WTC11 (cell line): ENCODE measurements at regions not wholly inside any gene's neighbourhood (a gene's known extent, or its start where the extent isn't known, plus 50 kb on each side); places are given as distances from the start of the nearest gene placed in this dataset.

ENCODE experiments used
- ATAC-seq: fragments of 200-7000 bp; cut with Tn5 transposase; 2 replicates; pipeline ENCODE4 v1.10.0; 2021; ENCODE audit warnings: mild to moderate bottlenecking, moderate library complexity
- CTCF ChIA-PET: fragments of 300-600 bp; sonication (Branson Sonifier 250); formaldehyde crosslinking; loops from one replicate; lab custom pipeline; 2021; ENCODE audit warnings: antibody characterized with exemption; lab: Charles Lee
- POLR2A ChIA-PET: fragments of 350-600 bp; sonication (Branson Sonifier 250); formaldehyde crosslinking; loops from one replicate; lab custom pipeline; 2021; ENCODE audit warnings: antibody characterized with exemption; lab: Charles Lee
- DNase-seq: peaks from one replicate; pipeline ENCODE4 v3.0.0; 2021; ENCODE audit warnings: low spot score
- H3K27ac Mint-ChIP-seq: 2 replicates; pipeline ENCODE4 v1.8.0; 2021; ENCODE audit warnings: mixed read lengths
- H3K27me3 Mint-ChIP-seq: 2 replicates; pipeline ENCODE4 v1.8.0; 2021; ENCODE audit warnings: low read depth, mild to moderate bottlenecking, moderate library complexity, mixed read lengths
- H3K36me3 Mint-ChIP-seq: 2 replicates; pipeline ENCODE4 v1.8.0; 2021; ENCODE audit warnings: mixed read lengths
- H3K4me1 Mint-ChIP-seq: 2 replicates; pipeline ENCODE4 v1.8.0; 2022; ENCODE audit warnings: mixed read lengths
- H3K4me3 Mint-ChIP-seq: 2 replicates; pipeline ENCODE4 v1.8.0; 2021; ENCODE audit warnings: mild to moderate bottlenecking, moderate library complexity, mixed read lengths
- H3K9me3 Mint-ChIP-seq: 2 replicates; pipeline ENCODE4 v1.8.0; 2021; ENCODE audit warnings: mixed read lengths
- ZNF138 ChIP-seq: sonication (generic); formaldehyde crosslinking; conservative IDR thresholded peaks from 2 replicates; pipeline ENCODE4 v1.8.1; 2022; ENCODE audit warnings: mild to moderate bottlenecking, moderate library complexity, missing genetic modification reagents
- ZNF263 ChIP-seq: sonication (generic); formaldehyde crosslinking; IDR thresholded peaks from 2 replicates; pipeline ENCODE4 v1.8.1; 2022; ENCODE audit warnings: low read depth, mild to moderate bottlenecking, moderate library complexity, missing genetic modification reagents
- ZNF416 ChIP-seq: fragments of 250-450 bp; sonication (Bioruptor Pico); IDR thresholded peaks from 2 replicates; pipeline ENCODE4 v1.9.0; 2021; ENCODE audit warnings: mild to moderate bottlenecking, inconsistent platforms
- ZNF423 ChIP-seq: fragments of 250-450 bp; sonication (Bioruptor Pico); IDR thresholded peaks from 2 replicates; pipeline ENCODE4 v2.1.2; 2022; ENCODE audit warnings: mild to moderate bottlenecking, moderate library complexity
- TF ChIP-seq, protein P1 (sequence below): sonication (generic); formaldehyde crosslinking; IDR thresholded peaks from 2 replicates; pipeline ENCODE4 v1.8.0; 2022; ENCODE audit warnings: missing genetic modification reagents
- TF ChIP-seq, protein P2 (sequence below): sonication (generic); formaldehyde crosslinking; IDR thresholded peaks from 2 replicates; pipeline ENCODE4 v1.8.1; 2023; ENCODE audit warnings: mild to moderate bottlenecking, missing genetic modification reagents, moderate library complexity
- TF ChIP-seq, protein P3 (sequence below): sonication (generic); formaldehyde crosslinking; IDR thresholded peaks from 2 replicates; pipeline ENCODE4 v1.8.0; 2022; ENCODE audit warnings: mild to moderate bottlenecking, missing genetic modification reagents
- TF ChIP-seq, protein P4 (sequence below): sonication (generic); formaldehyde crosslinking; IDR thresholded peaks from 2 replicates; pipeline ENCODE4 v1.8.0; 2022; ENCODE audit warnings: mild to moderate bottlenecking, missing genetic modification reagents
- TF ChIP-seq, protein P5 (sequence below): sonication (generic); formaldehyde crosslinking; IDR thresholded peaks from 2 replicates; pipeline ENCODE4 v1.8.1; 2022; ENCODE audit warnings: mild to moderate bottlenecking, missing genetic modification reagents, moderate library complexity, borderline replicate concordance
- TF ChIP-seq, protein P6 (sequence below): fragments of 250-450 bp; sonication (Bioruptor Pico); IDR thresholded peaks from 2 replicates; pipeline ENCODE4 v1.9.0; 2021; ENCODE audit warnings: mild to moderate bottlenecking
- TF ChIP-seq, protein P7 (sequence below): fragments of 250-450 bp; sonication (Bioruptor Pico); IDR thresholded peaks from 2 replicates; pipeline ENCODE4 v1.9.0; 2021; ENCODE audit warnings: mild to moderate bottlenecking, borderline replicate concordance
- TF ChIP-seq, protein P8 (sequence below): sonication (generic); formaldehyde crosslinking; IDR thresholded peaks from 2 replicates; pipeline ENCODE4 v1.8.1; 2022; ENCODE audit warnings: mild to moderate bottlenecking, moderate library complexity, missing genetic modification reagents

DNA sequence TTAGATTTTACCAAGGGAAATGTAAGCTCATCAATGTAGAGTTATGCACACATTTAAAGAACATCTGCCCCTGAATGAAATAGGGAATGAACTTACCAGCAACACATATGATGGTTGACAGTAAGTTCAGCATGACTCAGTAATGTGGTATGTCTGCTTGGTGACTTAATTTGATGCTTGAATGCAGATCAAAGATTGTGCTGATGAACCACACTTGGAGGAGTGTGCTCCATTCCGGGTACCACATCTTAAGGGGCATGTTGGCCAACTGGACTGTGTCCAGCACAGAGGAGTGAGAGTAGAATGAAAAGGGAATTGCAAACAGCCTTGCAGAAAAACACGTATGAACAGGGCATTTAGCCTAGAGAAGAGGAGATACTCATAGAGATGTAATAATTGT lies 171.0 kb upstream of the RARB start (continued):
- TF ChIP-seq, protein P1, sequence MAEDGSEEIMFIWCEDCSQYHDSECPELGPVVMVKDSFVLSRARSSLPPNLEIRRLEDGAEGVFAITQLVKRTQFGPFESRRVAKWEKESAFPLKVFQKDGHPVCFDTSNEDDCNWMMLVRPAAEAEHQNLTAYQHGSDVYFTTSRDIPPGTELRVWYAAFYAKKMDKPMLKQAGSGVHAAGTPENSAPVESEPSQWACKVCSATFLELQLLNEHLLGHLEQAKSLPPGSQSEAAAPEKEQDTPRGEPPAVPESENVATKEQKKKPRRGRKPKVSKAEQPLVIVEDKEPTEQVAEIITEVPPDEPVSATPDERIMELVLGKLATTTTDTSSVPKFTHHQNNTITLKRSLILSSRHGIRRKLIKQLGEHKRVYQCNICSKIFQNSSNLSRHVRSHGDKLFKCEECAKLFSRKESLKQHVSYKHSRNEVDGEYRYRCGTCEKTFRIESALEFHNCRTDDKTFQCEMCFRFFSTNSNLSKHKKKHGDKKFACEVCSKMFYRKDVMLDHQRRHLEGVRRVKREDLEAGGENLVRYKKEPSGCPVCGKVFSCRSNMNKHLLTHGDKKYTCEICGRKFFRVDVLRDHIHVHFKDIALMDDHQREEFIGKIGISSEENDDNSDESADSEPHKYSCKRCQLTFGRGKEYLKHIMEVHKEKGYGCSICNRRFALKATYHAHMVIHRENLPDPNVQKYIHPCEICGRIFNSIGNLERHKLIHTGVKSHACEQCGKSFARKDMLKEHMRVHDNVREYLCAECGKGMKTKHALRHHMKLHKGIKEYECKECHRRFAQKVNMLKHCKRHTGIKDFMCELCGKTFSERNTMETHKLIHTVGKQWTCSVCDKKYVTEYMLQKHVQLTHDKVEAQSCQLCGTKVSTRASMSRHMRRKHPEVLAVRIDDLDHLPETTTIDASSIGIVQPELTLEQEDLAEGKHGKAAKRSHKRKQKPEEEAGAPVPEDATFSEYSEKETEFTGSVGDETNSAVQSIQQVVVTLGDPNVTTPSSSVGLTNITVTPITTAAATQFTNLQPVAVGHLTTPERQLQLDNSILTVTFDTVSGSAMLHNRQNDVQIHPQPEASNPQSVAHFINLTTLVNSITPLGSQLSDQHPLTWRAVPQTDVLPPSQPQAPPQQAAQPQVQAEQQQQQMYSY (CRISPR knock-in tag) = no peak
- TF ChIP-seq ZNF423 (CRISPR knock-in tag) (no peak), ZNF138 (CRISPR knock-in tag) (no peak)
- TF ChIP-seq, protein P2, sequence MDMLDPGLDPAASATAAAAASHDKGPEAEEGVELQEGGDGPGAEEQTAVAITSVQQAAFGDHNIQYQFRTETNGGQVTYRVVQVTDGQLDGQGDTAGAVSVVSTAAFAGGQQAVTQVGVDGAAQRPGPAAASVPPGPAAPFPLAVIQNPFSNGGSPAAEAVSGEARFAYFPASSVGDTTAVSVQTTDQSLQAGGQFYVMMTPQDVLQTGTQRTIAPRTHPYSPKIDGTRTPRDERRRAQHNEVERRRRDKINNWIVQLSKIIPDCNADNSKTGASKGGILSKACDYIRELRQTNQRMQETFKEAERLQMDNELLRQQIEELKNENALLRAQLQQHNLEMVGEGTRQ (CRISPR knock-in tag) = no peak

DNA sequence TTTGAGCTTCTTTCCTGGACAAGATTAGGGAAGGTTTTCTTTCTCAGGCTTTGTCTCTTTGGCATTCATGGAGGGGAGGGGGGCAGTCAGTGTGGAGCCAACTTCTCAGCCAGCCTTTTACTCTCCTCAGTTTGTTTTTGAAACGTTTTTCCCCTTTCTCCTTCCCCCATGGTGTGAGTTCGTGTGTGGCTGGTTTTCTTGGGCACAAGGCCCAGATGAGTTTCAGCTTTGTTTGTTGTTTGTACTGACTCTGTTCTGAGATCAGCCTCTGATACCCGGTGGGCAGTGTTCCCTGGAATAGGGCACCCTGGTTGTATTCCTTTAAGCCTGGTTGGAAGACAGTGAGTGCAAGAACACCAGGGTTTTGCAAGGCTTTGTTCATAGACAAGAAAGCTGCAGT lies 168.2 kb upstream of the RARB start:
- peaks cover 3% of the 10 kb centered on the region; the same call in 1 of the 2 replicates for H3K4me1 Mint-ChIP-seq
- no peaks in the 10 kb centered on the region for H3K36me3 Mint-ChIP-seq
- H3K4me3 Mint-ChIP-seq = no peak overlapping the region
- POLR2A ChIA-PET = no interaction called here
- TF ChIP-seq, protein P3, sequence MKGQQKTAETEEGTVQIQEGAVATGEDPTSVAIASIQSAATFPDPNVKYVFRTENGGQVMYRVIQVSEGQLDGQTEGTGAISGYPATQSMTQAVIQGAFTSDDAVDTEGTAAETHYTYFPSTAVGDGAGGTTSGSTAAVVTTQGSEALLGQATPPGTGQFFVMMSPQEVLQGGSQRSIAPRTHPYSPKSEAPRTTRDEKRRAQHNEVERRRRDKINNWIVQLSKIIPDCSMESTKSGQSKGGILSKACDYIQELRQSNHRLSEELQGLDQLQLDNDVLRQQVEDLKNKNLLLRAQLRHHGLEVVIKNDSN (CRISPR knock-in tag) = no peak
- TF ChIP-seq, protein P4, sequence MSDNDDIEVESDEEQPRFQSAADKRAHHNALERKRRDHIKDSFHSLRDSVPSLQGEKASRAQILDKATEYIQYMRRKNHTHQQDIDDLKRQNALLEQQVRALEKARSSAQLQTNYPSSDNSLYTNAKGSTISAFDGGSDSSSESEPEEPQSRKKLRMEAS (CRISPR knock-in tag) = no peak
- TF ChIP-seq, protein P5, sequence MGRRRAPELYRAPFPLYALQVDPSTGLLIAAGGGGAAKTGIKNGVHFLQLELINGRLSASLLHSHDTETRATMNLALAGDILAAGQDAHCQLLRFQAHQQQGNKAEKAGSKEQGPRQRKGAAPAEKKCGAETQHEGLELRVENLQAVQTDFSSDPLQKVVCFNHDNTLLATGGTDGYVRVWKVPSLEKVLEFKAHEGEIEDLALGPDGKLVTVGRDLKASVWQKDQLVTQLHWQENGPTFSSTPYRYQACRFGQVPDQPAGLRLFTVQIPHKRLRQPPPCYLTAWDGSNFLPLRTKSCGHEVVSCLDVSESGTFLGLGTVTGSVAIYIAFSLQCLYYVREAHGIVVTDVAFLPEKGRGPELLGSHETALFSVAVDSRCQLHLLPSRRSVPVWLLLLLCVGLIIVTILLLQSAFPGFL = no peak
- TF ChIP-seq, protein P6, sequence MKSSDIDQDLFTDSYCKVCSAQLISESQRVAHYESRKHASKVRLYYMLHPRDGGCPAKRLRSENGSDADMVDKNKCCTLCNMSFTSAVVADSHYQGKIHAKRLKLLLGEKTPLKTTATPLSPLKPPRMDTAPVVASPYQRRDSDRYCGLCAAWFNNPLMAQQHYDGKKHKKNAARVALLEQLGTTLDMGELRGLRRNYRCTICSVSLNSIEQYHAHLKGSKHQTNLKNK = no peak
- TF ChIP-seq, all 79 proteins: peak for 0
- Mint-ChIP-seq H3K9me3 (peaks cover 13% of the 10 kb centered on the region; the same call in 1 of the 2 replicates), H3K27ac (no peak overlapping the region; the same call in 1 of the 2 replicates), H3K27me3 (no peaks in the 10 kb centered on the region; the same call in 1 of the 2 replicates)
- DNase-seq (no peak), ATAC-seq (no peak)
- CTCF ChIA-PET = interaction anchor here (0.6 kb wide), 1 partner anchor 450 kb away, joined by 5 read pairs; no protein-coding TSS in a partner anchor

DNA sequence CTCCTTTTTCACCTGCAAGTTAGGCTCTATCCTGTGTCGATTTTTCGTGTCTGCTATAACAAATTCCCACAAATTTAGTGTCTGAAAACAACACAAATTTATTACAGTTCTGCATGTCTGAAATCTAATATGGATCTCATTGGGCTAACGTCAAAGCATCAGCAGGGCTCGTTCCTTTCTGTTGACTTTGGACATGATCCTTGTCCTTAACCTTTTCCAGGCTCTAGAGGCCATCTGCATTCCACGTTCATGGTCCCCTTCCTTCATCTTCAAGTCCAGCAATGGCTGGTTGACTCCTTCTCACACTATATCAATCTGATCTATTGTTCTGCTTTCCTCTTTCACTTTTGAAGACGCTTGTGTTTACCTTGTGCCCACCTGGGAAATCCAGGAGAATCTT lies 165.7 kb upstream of the RARB start:
- Mint-ChIP-seq H3K27ac (no peak overlapping the region), H3K9me3 (peaks cover 14% of the 10 kb centered on the region; the same call in 1 of the 2 replicates), H3K27me3 (no peaks in the 10 kb centered on the region; the same call in 1 of the 2 replicates), H3K4me3 (no peak overlapping the region), H3K4me1 (peaks cover 3% of the 10 kb centered on the region; the same call in 1 of the 2 replicates), H3K36me3 (no peaks in the 10 kb centered on the region)
- ChIA-PET CTCF (no interaction called here), POLR2A (no interaction called here)
- DNase-seq = no peak
- no peak for ATAC-seq
- TF ChIP-seq, protein P7, sequence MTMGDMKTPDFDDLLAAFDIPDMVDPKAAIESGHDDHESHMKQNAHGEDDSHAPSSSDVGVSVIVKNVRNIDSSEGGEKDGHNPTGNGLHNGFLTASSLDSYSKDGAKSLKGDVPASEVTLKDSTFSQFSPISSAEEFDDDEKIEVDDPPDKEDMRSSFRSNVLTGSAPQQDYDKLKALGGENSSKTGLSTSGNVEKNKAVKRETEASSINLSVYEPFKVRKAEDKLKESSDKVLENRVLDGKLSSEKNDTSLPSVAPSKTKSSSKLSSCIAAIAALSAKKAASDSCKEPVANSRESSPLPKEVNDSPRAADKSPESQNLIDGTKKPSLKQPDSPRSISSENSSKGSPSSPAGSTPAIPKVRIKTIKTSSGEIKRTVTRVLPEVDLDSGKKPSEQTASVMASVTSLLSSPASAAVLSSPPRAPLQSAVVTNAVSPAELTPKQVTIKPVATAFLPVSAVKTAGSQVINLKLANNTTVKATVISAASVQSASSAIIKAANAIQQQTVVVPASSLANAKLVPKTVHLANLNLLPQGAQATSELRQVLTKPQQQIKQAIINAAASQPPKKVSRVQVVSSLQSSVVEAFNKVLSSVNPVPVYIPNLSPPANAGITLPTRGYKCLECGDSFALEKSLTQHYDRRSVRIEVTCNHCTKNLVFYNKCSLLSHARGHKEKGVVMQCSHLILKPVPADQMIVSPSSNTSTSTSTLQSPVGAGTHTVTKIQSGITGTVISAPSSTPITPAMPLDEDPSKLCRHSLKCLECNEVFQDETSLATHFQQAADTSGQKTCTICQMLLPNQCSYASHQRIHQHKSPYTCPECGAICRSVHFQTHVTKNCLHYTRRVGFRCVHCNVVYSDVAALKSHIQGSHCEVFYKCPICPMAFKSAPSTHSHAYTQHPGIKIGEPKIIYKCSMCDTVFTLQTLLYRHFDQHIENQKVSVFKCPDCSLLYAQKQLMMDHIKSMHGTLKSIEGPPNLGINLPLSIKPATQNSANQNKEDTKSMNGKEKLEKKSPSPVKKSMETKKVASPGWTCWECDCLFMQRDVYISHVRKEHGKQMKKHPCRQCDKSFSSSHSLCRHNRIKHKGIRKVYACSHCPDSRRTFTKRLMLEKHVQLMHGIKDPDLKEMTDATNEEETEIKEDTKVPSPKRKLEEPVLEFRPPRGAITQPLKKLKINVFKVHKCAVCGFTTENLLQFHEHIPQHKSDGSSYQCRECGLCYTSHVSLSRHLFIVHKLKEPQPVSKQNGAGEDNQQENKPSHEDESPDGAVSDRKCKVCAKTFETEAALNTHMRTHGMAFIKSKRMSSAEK (CRISPR knock-in tag) = no peak
- TF ChIP-seq, protein P8, sequence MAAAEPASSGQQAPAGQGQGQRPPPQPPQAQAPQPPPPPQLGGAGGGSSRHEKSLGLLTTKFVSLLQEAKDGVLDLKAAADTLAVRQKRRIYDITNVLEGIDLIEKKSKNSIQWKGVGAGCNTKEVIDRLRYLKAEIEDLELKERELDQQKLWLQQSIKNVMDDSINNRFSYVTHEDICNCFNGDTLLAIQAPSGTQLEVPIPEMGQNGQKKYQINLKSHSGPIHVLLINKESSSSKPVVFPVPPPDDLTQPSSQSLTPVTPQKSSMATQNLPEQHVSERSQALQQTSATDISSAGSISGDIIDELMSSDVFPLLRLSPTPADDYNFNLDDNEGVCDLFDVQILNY = no peak
- TF ChIP-seq ZNF263 = no peak
- TF ChIP-seq, protein P1 (CRISPR knock-in tag) = no peak
- TF ChIP-seq ZNF416 (CRISPR knock-in tag) = no peak
- TF ChIP-seq ZNF138 (CRISPR knock-in tag) = no peak
